Left ventricle myocardium inferior (tissue), 1 donor: ENCODE measurements at regions not wholly inside any gene's neighbourhood (a gene's known extent, or its start where the extent isn't known, plus 50 kb on each side); places are given as distances from the start of the nearest gene placed in this dataset.

ENCODE experiments used
- DNase-seq: peaks from one replicate; pipeline ENCODE4 v3.0.0-alpha.2; 2020
- H3K27ac ChIP-seq: fragments of 200-600 bp; replicated peaks from 2 replicates; pipeline ENCODE4 v1.8.0; 2021
- H3K27me3 ChIP-seq: fragments of 200-600 bp; 2 replicates; pipeline ENCODE4 v1.8.0; 2021; ENCODE audit warnings: low read depth
- H3K36me3 ChIP-seq: fragments of 200-600 bp; 2 replicates; pipeline ENCODE4 v1.8.0; 2021
- H3K4me1 ChIP-seq: fragments of 200-600 bp; 2 replicates; pipeline ENCODE4 v1.8.0; 2021
- H3K4me3 ChIP-seq: fragments of 200-600 bp; 2 replicates; pipeline ENCODE4 v1.8.0; 2021; ENCODE audit warnings: mild to moderate bottlenecking, moderate library complexity
- H3K9me3 ChIP-seq: fragments of 200-600 bp; replicated peaks from 2 replicates; pipeline ENCODE4 v1.8.0; 2021
- CTCF ChIP-seq: fragments of 200-600 bp; IDR thresholded peaks from 2 replicates; pipeline ENCODE4 v1.8.0; 2021; ENCODE audit warnings: antibody characterized with exemption, mild to moderate bottlenecking, borderline replicate concordance
- intact Hi-C: fragments of 100-400 bp; cut with micrococcal nuclease; formaldehyde crosslinking; loops from one replicate; pipeline ENCODE4 v1.11.0; 2022
- donor health status: DM: no; HTN: yes; CAD: no; lungs with severe emphysema.

- no peaks in the 10 kb centered on the region for H3K9me3 ChIP-seq
- no peak for TF ChIP-seq CTCF
- no peaks in the 10 kb centered on the region for H3K36me3 ChIP-seq
- no peaks in the 10 kb centered on the region for H3K27me3 ChIP-seq
- DNase-seq = no peak
- no peak overlapping the region for H3K4me3 ChIP-seq
- intact Hi-C loops = no loop called here
- no peaks in the 10 kb centered on the region for H3K4me1 ChIP-seq
- H3K27ac ChIP-seq = no peak overlapping the region
Measured at GRCh38 chr18:39685303-39685902, 2119.8 kb upstream of the CELF4 start.

- H3K9me3 ChIP-seq = no peaks in the 10 kb centered on the region
- H3K27me3 ChIP-seq = no peaks in the 10 kb centered on the region
- no peak for TF ChIP-seq CTCF
- H3K4me1 ChIP-seq = no peaks in the 10 kb centered on the region
- no peaks in the 10 kb centered on the region for H3K36me3 ChIP-seq
- H3K27ac ChIP-seq = no peak overlapping the region
- no peak for DNase-seq
- no peak overlapping the region for H3K4me3 ChIP-seq
- intact Hi-C loops = no loop called here
Measured at GRCh38 chr18:39681061-39681460, 2115.5 kb upstream of the CELF4 start.

- intact Hi-C loops = no loop called here
- no peak overlapping the region for H3K4me3 ChIP-seq
- H3K27me3 ChIP-seq = no peaks in the 10 kb centered on the region
Measured at GRCh38 chr18:39675906-39676305, 2110.3 kb upstream of the CELF4 start.

GRCh38 chr18:39675368-39675767 is 2109.8 kb upstream of the CELF4 start:
- no peak for DNase-seq
- H3K9me3 ChIP-seq = no peaks in the 10 kb centered on the region
- intact Hi-C loops = no loop called here

More at GRCh38 chr18:39675906-39676305, 2110.3 kb upstream of the CELF4 start:
- DNase-seq = no peak
- Histone ChIP-seq H3K9me3 (no peaks in the 10 kb centered on the region), H3K4me1 (no peaks in the 10 kb centered on the region), H3K27ac (no peak overlapping the region), H3K36me3 (no peaks in the 10 kb centered on the region)
- no peak for TF ChIP-seq CTCF

GRCh38 chr18:39672171-39672570 is 2106.6 kb upstream of the CELF4 start:
- no peaks in the 10 kb centered on the region for H3K9me3 ChIP-seq
- no peak overlapping the region for H3K4me3 ChIP-seq
- DNase-seq = no peak
- no peaks in the 10 kb centered on the region for H3K27me3 ChIP-seq
- intact Hi-C loops = no loop called here
- TF ChIP-seq CTCF = no peak
- no peak overlapping the region for H3K27ac ChIP-seq
- no peaks in the 10 kb centered on the region for H3K4me1 ChIP-seq
- H3K36me3 ChIP-seq = no peaks in the 10 kb centered on the region

More at GRCh38 chr18:39675368-39675767, 2109.8 kb upstream of the CELF4 start:
- Histone ChIP-seq H3K4me3 (no peak overlapping the region), H3K36me3 (no peaks in the 10 kb centered on the region), H3K27me3 (no peaks in the 10 kb centered on the region), H3K4me1 (no peaks in the 10 kb centered on the region), H3K27ac (no peak overlapping the region)
- TF ChIP-seq CTCF = no peak
